COLO668 (cell line): ENCODE measurements at regions not wholly inside any gene's neighbourhood (a gene's known extent, or its start where the extent isn't known, plus 50 kb on each side); places are given as distances from the start of the nearest gene placed in this dataset.
"Not testable (repeated sequence)": the region's sequence is repeated elsewhere in the genome, so short reads cannot be mapped to it uniquely, and the experiment has no call there.

ENCODE experiments used
- DNase-seq: peaks from one replicate; lab custom pipeline; 2025; ENCODE audit not compliant: unreplicated experiment; lab: John Stamatoyannopoulos, UW

- DNase-seq, result no peak
Measured at GRCh38 chr1:60564916-60565750, 491.6 kb upstream of the C1orf87 start.

GRCh38 chr1:60563777-60564535 lies 490.4 kb upstream of the C1orf87 start:
- no peak for DNase-seq

GRCh38 chr1:60562740-60563139 lies 489.2 kb upstream of the C1orf87 start:
- DNase-seq, result no peak

- no peak for DNase-seq
Measured at GRCh38 chr1:60560701-60561100, 487.1 kb upstream of the C1orf87 start.

GRCh38 chr1:60558236-60558635 lies 484.7 kb upstream of the C1orf87 start:
- no peak for DNase-seq

GRCh38 chr1:60553730-60554129 lies 480.2 kb upstream of the C1orf87 start:
- no peak for DNase-seq

- no peak for DNase-seq
Measured at GRCh38 chr1:60547821-60548220, 474.3 kb upstream of the C1orf87 start.

- DNase-seq, result no peak
Measured at GRCh38 chr1:60541831-60542532, 468.4 kb upstream of the C1orf87 start.

GRCh38 chr1:60540141-60540540 lies 466.6 kb upstream of the C1orf87 start:
- no peak for DNase-seq

- DNase-seq, result no peak
Measured at GRCh38 chr1:60535713-60536112, 462.1 kb upstream of the C1orf87 start.

GRCh38 chr1:60527567-60527966 lies 454.0 kb upstream of the C1orf87 start:
- no peak for DNase-seq

GRCh38 chr1:60516996-60517395 lies 443.4 kb upstream of the C1orf87 start:
- no peak for DNase-seq

- no peak for DNase-seq
Measured at GRCh38 chr1:60510162-60510561, 436.6 kb upstream of the C1orf87 start.

- DNase-seq, result no peak
Measured at GRCh38 chr1:60504206-60504840, 430.8 kb upstream of the C1orf87 start.

- no peak for DNase-seq
Measured at GRCh38 chr1:60503266-60503925, 429.8 kb upstream of the C1orf87 start.

GRCh38 chr1:60502506-60502905 lies 428.9 kb upstream of the C1orf87 start:
- DNase-seq, result no peak

- not testable (repeated sequence) for DNase-seq
Measured at GRCh38 chr1:60489916-60490480, 416.4 kb upstream of the C1orf87 start.

GRCh38 chr1:60488847-60489246 lies 415.3 kb upstream of the C1orf87 start:
- no peak for DNase-seq

- no peak for DNase-seq
Measured at GRCh38 chr1:60487565-60488345, 414.2 kb upstream of the C1orf87 start.

- DNase-seq, result no peak
Measured at GRCh38 chr1:60483509-60483908, 409.9 kb upstream of the C1orf87 start.
